ENCODE measurements at regions not wholly inside any gene's neighbourhood (a gene's known extent, or its start where the extent isn't known, plus 50 kb on each side); places are given as distances from the start of the nearest gene placed in this dataset.
"Not testable (repeated sequence)": the region's sequence is repeated elsewhere in the genome, so short reads cannot be mapped to it uniquely, and the experiment has no call there.

DNA sequence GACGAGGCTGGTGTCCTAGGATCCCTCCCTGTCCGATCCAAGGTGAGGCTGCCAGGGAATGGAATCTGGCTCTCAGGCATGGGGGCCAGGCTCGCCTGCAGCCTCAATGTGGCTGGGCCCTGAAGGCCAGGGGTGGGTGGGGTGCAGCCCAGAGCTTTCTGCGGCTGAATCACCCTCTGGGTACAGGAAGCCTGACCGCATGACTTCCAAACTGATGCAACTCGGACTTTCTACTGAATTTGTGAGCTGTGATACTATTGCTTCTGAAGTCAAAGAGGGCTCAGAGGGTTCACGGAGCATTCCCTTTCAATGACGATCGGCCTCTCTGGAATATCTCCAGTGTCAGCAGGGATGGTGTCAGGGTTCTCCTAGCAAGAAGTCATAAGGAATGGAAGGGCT, 123.7 kb downstream of the METRNL start:
- Mint-ChIP-seq H3K9me3 (no peaks in the 10 kb centered on the region), H3K4me3 (no peak overlapping the region), H3K36me3 (ENCODE audit: low read depth) (no peaks in the 10 kb centered on the region), H3K4me1 (ENCODE audit: low read depth) (peaks cover 20% of the 10 kb centered on the region), H3K27ac (no peak overlapping the region), H3K27me3 (peaks cover 4% of the 10 kb centered on the region)
- intact Hi-C loops (cut with DNase I, micrococcal nuclease), result no loop called here
- Histone ChIP-seq H3K36me3 (ENCODE audit: insufficient read depth, low read length) (no peaks in the 10 kb centered on the region), H3K27me3 (ENCODE audit: control insufficient read depth in 1 of 2, insufficient read depth in 2 of 2, low read length in 2 of 2) (no peaks in the 10 kb centered on the region), H3K4me1 (ENCODE audit: insufficient read depth, low read length) (peaks cover 56% of the 10 kb centered on the region), H3K4me3 (ENCODE audit: low read length) (no peak overlapping the region), H3K9me3 (ENCODE audit: control insufficient read depth in 1 of 2, insufficient read depth in 1 of 2, low read length in 2 of 2) (no peaks in the 10 kb centered on the region), H3K27ac (ENCODE audit: low read depth in 1 of 2, low read length in 2 of 2) (no peak overlapping the region)
- ChIA-PET CTCF (no interaction called here), POLR2A (no interaction called here)
- TF ChIP-seq, protein P1, sequence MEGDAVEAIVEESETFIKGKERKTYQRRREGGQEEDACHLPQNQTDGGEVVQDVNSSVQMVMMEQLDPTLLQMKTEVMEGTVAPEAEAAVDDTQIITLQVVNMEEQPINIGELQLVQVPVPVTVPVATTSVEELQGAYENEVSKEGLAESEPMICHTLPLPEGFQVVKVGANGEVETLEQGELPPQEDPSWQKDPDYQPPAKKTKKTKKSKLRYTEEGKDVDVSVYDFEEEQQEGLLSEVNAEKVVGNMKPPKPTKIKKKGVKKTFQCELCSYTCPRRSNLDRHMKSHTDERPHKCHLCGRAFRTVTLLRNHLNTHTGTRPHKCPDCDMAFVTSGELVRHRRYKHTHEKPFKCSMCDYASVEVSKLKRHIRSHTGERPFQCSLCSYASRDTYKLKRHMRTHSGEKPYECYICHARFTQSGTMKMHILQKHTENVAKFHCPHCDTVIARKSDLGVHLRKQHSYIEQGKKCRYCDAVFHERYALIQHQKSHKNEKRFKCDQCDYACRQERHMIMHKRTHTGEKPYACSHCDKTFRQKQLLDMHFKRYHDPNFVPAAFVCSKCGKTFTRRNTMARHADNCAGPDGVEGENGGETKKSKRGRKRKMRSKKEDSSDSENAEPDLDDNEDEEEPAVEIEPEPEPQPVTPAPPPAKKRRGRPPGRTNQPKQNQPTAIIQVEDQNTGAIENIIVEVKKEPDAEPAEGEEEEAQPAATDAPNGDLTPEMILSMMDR (IDR thresholded peaks at IDR 0.05), result no peak
- DNase-seq, result peak in 3 of 14 experiments; percentile 19 to 72 (median 64)
- ATAC-seq (ENCODE audit: poor library complexity), result no peak

DNA sequence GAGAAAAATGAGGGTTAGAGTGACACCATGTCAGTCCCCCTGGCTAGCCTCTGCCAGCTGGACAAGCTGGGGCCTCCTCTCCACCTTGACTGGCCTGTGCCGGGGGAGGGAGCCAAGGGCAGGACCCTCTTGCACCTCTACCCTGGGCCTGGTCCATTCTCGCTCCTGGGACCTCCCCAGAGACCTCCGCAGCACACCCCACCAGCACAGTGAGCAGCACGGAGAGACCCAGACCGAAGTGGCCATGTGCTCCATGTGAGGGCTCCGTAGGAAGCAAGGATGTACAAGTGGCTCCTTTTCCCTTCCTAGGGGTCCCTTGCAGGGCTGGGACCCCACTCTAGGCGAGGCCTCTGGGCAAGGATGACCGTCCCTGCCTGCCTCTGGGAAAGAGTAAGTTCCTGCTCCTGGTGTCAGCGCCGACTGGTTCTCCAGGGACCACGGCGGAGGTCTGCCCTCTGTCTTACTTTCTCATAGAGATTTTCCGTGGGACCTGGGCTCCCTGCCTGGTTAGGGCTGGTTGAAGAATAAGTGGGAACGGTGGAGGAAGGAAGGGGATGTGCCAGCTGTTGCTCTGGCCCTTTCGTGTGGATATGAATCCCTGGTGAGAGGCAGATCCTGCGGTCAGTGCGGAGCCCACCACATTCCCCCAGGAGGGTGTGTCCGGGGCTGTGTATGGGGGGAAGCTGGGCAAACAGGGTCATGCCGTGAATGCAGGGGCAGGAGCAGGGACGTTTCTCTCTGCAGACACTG, 124.2 kb downstream of the METRNL start:
- DNase-seq (peak in 1 of 14 experiments; percentile 31), ATAC-seq (ENCODE audit: poor library complexity) (no peak)
- Histone ChIP-seq H3K9me3 (ENCODE audit: control insufficient read depth in 1 of 2, insufficient read depth in 1 of 2, low read length in 2 of 2) (no peaks in the 10 kb centered on the region), H3K4me1 (ENCODE audit: insufficient read depth, low read length) (peaks cover 50% of the 10 kb centered on the region), H3K36me3 (ENCODE audit: insufficient read depth, low read length) (no peaks in the 10 kb centered on the region), H3K27ac (ENCODE audit: low read depth in 1 of 2, low read length in 2 of 2) (no peak overlapping the region), H3K27me3 (ENCODE audit: control insufficient read depth in 1 of 2, insufficient read depth in 2 of 2, low read length in 2 of 2) (no peaks in the 10 kb centered on the region), H3K4me3 (ENCODE audit: low read length) (no peak overlapping the region)
- Mint-ChIP-seq H3K27me3 (peaks cover 4% of the 10 kb centered on the region), H3K27ac (peak overlapping the region; percentile 12), H3K4me1 (ENCODE audit: low read depth) (peaks cover 20% of the 10 kb centered on the region), H3K36me3 (ENCODE audit: low read depth) (no peaks in the 10 kb centered on the region), H3K9me3 (no peaks in the 10 kb centered on the region), H3K4me3 (no peak overlapping the region)
- CTCF ChIA-PET, result no interaction called here
- TF ChIP-seq, protein P1 (IDR thresholded peaks at IDR 0.05), result no peak
- POLR2A ChIA-PET, result no interaction called here
- intact Hi-C loops (cut with DNase I, micrococcal nuclease), result no loop called here

DNA sequence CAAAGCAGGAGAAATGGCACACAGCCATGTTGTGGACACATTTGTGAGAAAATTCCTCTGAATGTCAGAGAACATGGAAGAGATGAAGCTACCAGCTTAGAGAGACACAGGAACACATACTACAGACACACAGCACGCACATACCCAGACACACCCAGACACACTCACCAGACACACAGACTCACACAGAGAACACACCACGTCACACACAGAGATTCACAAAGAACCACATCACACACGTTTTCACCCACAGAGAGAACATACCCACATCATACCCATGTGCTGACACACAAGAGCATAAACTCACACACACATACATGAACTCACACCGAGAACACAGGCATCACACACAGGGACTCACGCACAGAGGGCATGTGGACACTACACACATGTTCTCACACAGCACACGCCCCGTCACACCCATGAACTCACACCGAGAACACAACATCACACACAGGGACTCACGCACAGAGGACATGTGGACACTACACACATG, 124.9 kb downstream of the METRNL start:
- H3K4me1 Mint-ChIP-seq (ENCODE audit: low read depth), result peaks cover 16% of the 10 kb centered on the region
- no peaks in the 10 kb centered on the region for H3K36me3 ChIP-seq (ENCODE audit: insufficient read depth, low read length)
- no peaks in the 10 kb centered on the region for H3K9me3 Mint-ChIP-seq
- intact Hi-C loops (cut with DNase I, micrococcal nuclease), result no loop called here
- no peaks in the 10 kb centered on the region for H3K9me3 ChIP-seq (ENCODE audit: control insufficient read depth in 1 of 2, insufficient read depth in 1 of 2, low read length in 2 of 2)
- no peak overlapping the region for H3K4me3 Mint-ChIP-seq
- CTCF ChIA-PET, result no interaction called here
- no peaks in the 10 kb centered on the region for H3K27me3 ChIP-seq (ENCODE audit: control insufficient read depth in 1 of 2, insufficient read depth in 2 of 2, low read length in 2 of 2)
- DNase-seq (peak in 2 of 14 experiments; percentile 16 to 45), ATAC-seq (ENCODE audit: poor library complexity) (no peak)
- H3K27ac ChIP-seq (ENCODE audit: low read depth in 1 of 2, low read length in 2 of 2), result no peak overlapping the region
- no peaks in the 10 kb centered on the region for H3K36me3 Mint-ChIP-seq (ENCODE audit: low read depth)
- peaks cover 44% of the 10 kb centered on the region for H3K4me1 ChIP-seq (ENCODE audit: insufficient read depth, low read length)
- TF ChIP-seq, protein P1 (IDR thresholded peaks at IDR 0.05), result no peak
- POLR2A ChIA-PET, result no interaction called here
- H3K4me3 ChIP-seq (ENCODE audit: low read length), result no peak overlapping the region
- peaks cover 3% of the 10 kb centered on the region for H3K27me3 Mint-ChIP-seq
- no peak overlapping the region for H3K27ac Mint-ChIP-seq

DNA sequence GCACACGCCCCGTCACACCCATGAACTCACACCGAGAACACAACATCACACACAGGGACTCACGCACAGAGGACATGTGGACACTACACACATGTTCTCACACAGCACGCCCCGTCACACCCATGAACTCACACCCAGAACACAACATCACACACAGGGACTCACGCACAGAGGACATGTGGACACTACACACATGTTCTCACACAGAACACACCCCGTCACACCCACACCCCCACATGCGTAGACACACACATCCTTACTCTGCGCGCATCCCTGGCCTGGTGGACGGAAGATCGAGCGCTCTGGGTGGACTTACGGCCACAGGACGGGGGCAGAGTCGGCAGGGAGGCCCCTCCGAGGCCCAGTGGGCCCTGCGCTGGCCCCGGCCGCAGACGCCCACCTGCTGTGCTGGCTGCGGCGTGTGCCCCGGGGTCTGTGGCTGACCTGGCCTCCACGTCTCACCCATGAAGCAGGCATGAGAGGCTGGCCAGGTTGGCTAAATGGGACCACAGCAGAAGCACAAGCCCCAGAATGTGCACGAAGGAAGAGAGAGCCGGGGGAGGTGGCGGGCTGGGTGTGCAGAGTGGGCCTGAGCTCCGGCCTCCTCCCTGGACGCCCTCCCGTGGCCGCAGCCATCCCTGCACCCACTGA, 125.5 kb downstream of the METRNL start:
- H3K27me3 Mint-ChIP-seq; H3K9me3 ChIP-seq (ENCODE audit: control insufficient read depth in 1 of 2, insufficient read depth in 1 of 2, low read length in 2 of 2); POLR2A ChIA-PET; H3K9me3 Mint-ChIP-seq; H3K36me3 ChIP-seq (ENCODE audit: insufficient read depth, low read length); intact Hi-C loops (cut with DNase I, micrococcal nuclease); H3K36me3 Mint-ChIP-seq (ENCODE audit: low read depth); H3K4me3 ChIP-seq (ENCODE audit: low read length); H3K27me3 ChIP-seq (ENCODE audit: control insufficient read depth in 1 of 2, insufficient read depth in 2 of 2, low read length in 2 of 2); H3K27ac Mint-ChIP-seq; H3K27ac ChIP-seq (ENCODE audit: low read depth in 1 of 2, low read length in 2 of 2); DNase-seq; CTCF ChIA-PET; H3K4me3 Mint-ChIP-seq; ATAC-seq (ENCODE audit: poor library complexity): not testable (repeated sequence)
- H3K4me1 Mint-ChIP-seq (ENCODE audit: low read depth), result peaks cover 11% of the 10 kb centered on the region
- H3K4me1 ChIP-seq (ENCODE audit: insufficient read depth, low read length), result peaks cover 38% of the 10 kb centered on the region

All from CD4-positive, alpha-beta T cell (primary cell).